IMR-90 (cell line): ENCODE measurements at regions not wholly inside any gene's neighbourhood (a gene's known extent, or its start where the extent isn't known, plus 50 kb on each side); places are given as distances from the start of the nearest gene placed in this dataset.

Experiments used
- ATAC-seq: fragments of 200-7000 bp; cut with Tn5 transposase; 2 replicates; pipeline ENCODE4 v1.9.1; 2020; ENCODE audit warnings: low read depth, mild to moderate bottlenecking, moderate library complexity
- BruUV-seq: library from RNA; stranded (reverse); fragments of 400-500 nt; replicated peaks from 2 replicates; lab custom pipeline; 2021; lab: Mats Ljungman, UMichigan
- CTCF ChIA-PET: fragments of 300-600 bp; formaldehyde crosslinking; extraction: SDS; loops from one replicate; lab custom pipeline; 2021; ENCODE audit warnings: antibody characterized with exemption; lab: Yijun Ruan, JAX
- POLR2A ChIA-PET: fragments of 300-600 bp; sonication (Branson Sonifier 250); formaldehyde crosslinking; loops from one replicate; lab custom pipeline; 2022; ENCODE audit warnings: antibody characterized with exemption; ENCODE audit not compliant: unreplicated experiment; lab: Charles Lee
- DNase-seq: peaks from one replicate; pipeline ENCODE4 v3.0.0; 2013
- H2AFZ ChIP-seq: replicated peaks from 2 replicates; pipeline ENCODE3; 2013; ENCODE audit warnings: low read length, mild to moderate bottlenecking; ENCODE audit not compliant: poor library complexity
- H2AK5ac ChIP-seq: 2 replicates; pipeline ENCODE4 v1.6.1; 2013; ENCODE audit warnings: low read depth, low read length, inconsistent platforms
- H2AK9ac ChIP-seq: replicated peaks from 2 replicates; pipeline ENCODE3; 2013; ENCODE audit warnings: mild to moderate bottlenecking, low read depth, low read length, moderate library complexity; ENCODE audit not compliant: poor library complexity
- H2BK120ac ChIP-seq: 2 replicates; pipeline ENCODE4 v1.6.1; 2013; ENCODE audit warnings: low read depth, low read length, inconsistent platforms
- H2BK15ac ChIP-seq: 3 replicates; pipeline ENCODE4 v1.6.1; 2013; ENCODE audit warnings: low read depth, low read length, inconsistent platforms
- H2BK20ac ChIP-seq: 2 replicates; pipeline ENCODE4 v1.6.1; 2013; ENCODE audit warnings: low read depth, mild to moderate bottlenecking, inconsistent platforms, low read length, moderate library complexity
- H2BK5ac ChIP-seq: 2 replicates; pipeline ENCODE4 v1.6.1; 2013; ENCODE audit warnings: mild to moderate bottlenecking, low read depth, low read length, inconsistent platforms; ENCODE audit not compliant: poor library complexity, severe bottlenecking
- H3K14ac ChIP-seq: replicated peaks from 2 replicates; pipeline ENCODE4 v1.6.1; 2013; ENCODE audit warnings: low read depth, low read length, inconsistent platforms
- H3K18ac ChIP-seq: 2 replicates; pipeline ENCODE4 v1.6.1; 2013; ENCODE audit warnings: low read depth, low read length, control low read depth
- H3K23ac ChIP-seq: 2 replicates; pipeline ENCODE4 v1.6.1; 2013; ENCODE audit warnings: low read depth, low read length, inconsistent platforms
- H3K27ac ChIP-seq: 2 replicates; pipeline ENCODE4 v1.5.1; 2013; ENCODE audit warnings: mild to moderate bottlenecking, control low read depth, low read length; ENCODE audit not compliant: insufficient read depth
- H3K27me3 ChIP-seq: 2 replicates; pipeline ENCODE4 v1.6.1; 2013; ENCODE audit warnings: low read length; ENCODE audit not compliant: control insufficient read depth, insufficient read depth
- H3K36me3 ChIP-seq: 2 replicates; pipeline ENCODE4 v1.6.1; 2013; ENCODE audit warnings: low read length, mixed read lengths; ENCODE audit not compliant: control insufficient read depth, insufficient read depth
- H3K4ac ChIP-seq: 2 replicates; pipeline ENCODE4 v1.6.1; 2013; ENCODE audit warnings: low read depth, low read length, inconsistent platforms
- H3K4me1 ChIP-seq: 2 replicates; pipeline ENCODE4 v1.6.1; 2013; ENCODE audit warnings: low read length, mixed read lengths; ENCODE audit not compliant: control insufficient read depth, insufficient read depth
- H3K4me2 ChIP-seq: 2 replicates; pipeline ENCODE4 v1.6.1; 2013; ENCODE audit warnings: low read depth, mild to moderate bottlenecking, control low read depth, low read length, moderate library complexity
- H3K4me3 ChIP-seq: 2 replicates; pipeline ENCODE4 v1.5.1; 2013; ENCODE audit warnings: low read depth, mild to moderate bottlenecking, control low read depth, low read length, moderate library complexity; ENCODE audit not compliant: insufficient read depth
- H3K56ac ChIP-seq: 2 replicates; pipeline ENCODE4 v1.6.1; 2013; ENCODE audit warnings: low read length, inconsistent platforms; ENCODE audit not compliant: insufficient read depth; ENCODE audit errors: extremely low read depth
- H3K79me1 ChIP-seq, 2 experiments: 2 replicates each; pipeline ENCODE4 v1.6.1; 2013; ENCODE audit warnings: low read length in 2 of 2, inconsistent platforms in 1 of 2, low read depth in 1 of 2
- H3K9ac ChIP-seq: 2 replicates; pipeline ENCODE4 v1.6.1; 2013; ENCODE audit warnings: low read depth, low read length, control low read depth
- H3K9me1 ChIP-seq: 2 replicates; pipeline ENCODE4 v1.6.1; 2013; ENCODE audit warnings: low read length, inconsistent platforms; ENCODE audit not compliant: insufficient read depth
- H3K9me3 ChIP-seq: 2 replicates; pipeline ENCODE4 v1.6.1; 2013; ENCODE audit warnings: low read length; ENCODE audit not compliant: control insufficient read depth, insufficient read depth
- H4K20me1 ChIP-seq: 2 replicates; pipeline ENCODE4 v1.6.1; 2013; ENCODE audit warnings: low read length, inconsistent platforms; ENCODE audit not compliant: insufficient read depth
- H4K5ac ChIP-seq: 2 replicates; pipeline ENCODE4 v1.6.1; 2013; ENCODE audit warnings: mild to moderate bottlenecking, low read depth, low read length, control low read depth
- H4K8ac ChIP-seq, 2 experiments: 2 replicates each; pipeline ENCODE4 v1.6.1; 2013; ENCODE audit warnings: low read depth in 2 of 2, low read length in 2 of 2, control low read depth in 1 of 2, inconsistent platforms in 1 of 2
- H4K91ac ChIP-seq: 2 replicates; pipeline ENCODE4 v1.6.1; 2013; ENCODE audit warnings: low read depth, low read length, inconsistent platforms; ENCODE audit not compliant: insufficient read depth
- BHLHE40 ChIP-seq: fragments of 150-350 bp; IDR thresholded peaks from 2 replicates; pipeline ENCODE4 v1.6.1; 2016; ENCODE audit warnings: mild to moderate bottlenecking, low read depth, low read length
- CEBPB ChIP-seq: IDR thresholded peaks from 2 replicates; pipeline ENCODE4 v1.6.1; 2012; ENCODE audit warnings: low read depth, low read length, improper control_type of control experiment
- CHD1 ChIP-seq: IDR thresholded peaks from 2 replicates; pipeline ENCODE4 v1.6.1; 2012; ENCODE audit warnings: low read depth, low read length, improper control_type of control experiment
- CTCF ChIP-seq: conservative IDR thresholded peaks from 2 replicates; pipeline ENCODE4 v1.5.1; 2012; ENCODE audit warnings: mild to moderate bottlenecking, low read depth, low read length, improper control_type of control experiment
- MAZ ChIP-seq: IDR thresholded peaks from 2 replicates; pipeline ENCODE4 v1.6.1; 2012; ENCODE audit warnings: low read depth, mild to moderate bottlenecking, low read length, improper control_type of control experiment, moderate library complexity, borderline replicate concordance
- POLR2A ChIP-seq: IDR thresholded peaks from 2 replicates; pipeline ENCODE4 v1.6.1; 2012; ENCODE audit warnings: mild to moderate bottlenecking, low read depth, low read length
- RAD21 ChIP-seq: IDR thresholded peaks from 2 replicates; pipeline ENCODE4 v1.6.1; 2012; ENCODE audit warnings: low read length, improper control_type of control experiment
- RCOR1 ChIP-seq: IDR thresholded peaks from 2 replicates; pipeline ENCODE4 v1.6.1; 2012; ENCODE audit warnings: mild to moderate bottlenecking, low read length, improper control_type of control experiment; ENCODE audit not compliant: insufficient replicate concordance
- RFX5 ChIP-seq: IDR thresholded peaks from 2 replicates; pipeline ENCODE4 v1.8.0; 2012; ENCODE audit warnings: low read depth, mild to moderate bottlenecking, low read length, moderate library complexity
- SMC3 ChIP-seq: fragments of 150-350 bp; IDR thresholded peaks from 2 replicates; pipeline ENCODE4 v1.6.1; 2016; ENCODE audit warnings: low read depth, mild to moderate bottlenecking, antibody characterized with exemption, low read length, moderate library complexity
- USF2 ChIP-seq: fragments of 150-350 bp; IDR thresholded peaks from 2 replicates; pipeline ENCODE4 v1.6.1; 2017; ENCODE audit warnings: mild to moderate bottlenecking, antibody characterized with exemption, low read length, low read depth
- WGBS, 2 experiments: methylation state at CpG; one replicate each; pipeline versions ENCODE4 v1.1.5 to v1.1.7; 2013; ENCODE audit warnings: missing lambda C conversion rate in 2 of 2; ENCODE audit not compliant: insufficient read length in 1 of 2; ENCODE audit errors: extremely low coverage in 2 of 2; 5-methylcytosine and 5-hydroxymethylcytosine counted together
- dilution Hi-C: fragments of 300-500 bp; cut with HindIII; formaldehyde crosslinking; loops from one replicate; pipeline ENCODE4 v1.14.3; 2018; ENCODE audit warnings: low sequenced_read_pairs; ENCODE audit not compliant: unreplicated experiment
- in situ Hi-C: fragments of 300-500 bp; cut with MboI; formaldehyde crosslinking; loops from 3 replicates; pipeline ENCODE4 v1.14.3; 2019; ENCODE audit warnings: low sequenced_read_pairs, inconsistent platforms, mixed read lengths
- intact Hi-C: fragments of 100-400 bp; cut with micrococcal nuclease; formaldehyde crosslinking; loops from 2 replicates; pipeline ENCODE4 v1.10.0; 2022
- TF ChIP-seq, protein P1 (sequence below): fragments of 150-350 bp; IDR thresholded peaks from 2 replicates; pipeline ENCODE4 v1.6.1; 2016; ENCODE audit warnings: low read depth, mild to moderate bottlenecking, low read length, moderate library complexity, borderline replicate concordance

GRCh38 chr2:9102861-9103662 lies 99.6 kb upstream of the MBOAT2 start (continued):
- TF ChIP-seq BHLHE40, result no peak

DNA sequence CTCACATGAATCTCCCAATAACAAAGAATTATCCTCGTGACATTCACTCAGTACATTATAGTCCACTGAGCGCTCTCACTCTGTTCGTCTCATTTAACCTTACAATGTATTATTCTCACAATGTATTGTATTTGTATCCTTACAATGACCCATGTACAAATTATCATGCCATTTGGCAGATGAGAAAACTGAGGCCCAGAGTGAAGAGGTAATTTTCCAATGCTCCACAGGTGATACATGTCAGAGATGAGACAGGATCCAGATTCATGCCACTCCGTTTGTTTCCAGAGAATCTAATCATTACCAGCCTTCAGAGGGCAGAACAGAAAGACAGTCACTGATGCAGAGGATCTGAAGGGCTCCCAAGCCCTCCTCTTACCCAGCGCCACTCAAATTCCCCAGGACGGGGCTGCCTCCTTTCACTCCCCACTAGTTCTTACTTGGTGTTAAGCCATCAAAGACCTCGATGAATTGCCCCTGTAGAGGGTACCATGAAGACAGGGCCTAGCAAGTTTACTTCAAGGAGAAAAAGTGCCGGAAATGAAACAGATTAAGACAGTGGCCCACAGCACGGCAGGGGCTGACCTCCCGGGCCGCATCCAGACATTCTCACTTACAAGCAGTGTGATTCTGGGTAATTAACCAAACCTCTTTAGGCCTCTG lies 98.4 kb upstream of the MBOAT2 start:
- Histone ChIP-seq H3K56ac (no peak overlapping the region), H2AFZ (no peak overlapping the region), H2AK5ac (no peak overlapping the region), H3K4me1 (peaks cover 11% of the 10 kb centered on the region), H3K27ac (no peak overlapping the region), H2BK5ac (no peak overlapping the region), H3K79me1 (no peaks in the 10 kb centered on the region), H3K9me1 (peaks cover 13% of the 10 kb centered on the region), H3K4me3 (no peak overlapping the region), H3K14ac (no peak overlapping the region), H3K36me3 (no peaks in the 10 kb centered on the region), H2BK20ac (no peak overlapping the region), H4K20me1 (no peaks in the 10 kb centered on the region), H3K4me2 (no peak overlapping the region), H3K18ac (no peak overlapping the region), H3K27me3 (no peaks in the 10 kb centered on the region), H4K5ac (no peak overlapping the region), H3K9ac (no peak overlapping the region), H3K9me3 (no peaks in the 10 kb centered on the region), H3K4ac (no peak overlapping the region), H3K23ac (no peak overlapping the region), H4K91ac (no peak overlapping the region), H4K8ac (no peak overlapping the region), H2BK15ac (no peak overlapping the region), H2AK9ac (no peak overlapping the region), H2BK120ac (no peak overlapping the region)
- in situ Hi-C loops, result no loop called here
- BruUV-seq, result no TSS peak
- ATAC-seq (no peak), DNase-seq (no peak)
- ChIA-PET CTCF (no interaction called here), POLR2A (no interaction called here)
- dilution Hi-C loops, result no loop called here
- 67% methylated on average over 3 of the region's 11 CpGs; no CpG with 5 or more reads in 1 of the 2 experiments for WGBS, 2 experiments
- intact Hi-C loops, result no loop called here
- no peak for TF ChIP-seq RCOR1
- TF ChIP-seq MAZ, result no peak
- TF ChIP-seq CHD1, result no peak
- no peak for TF ChIP-seq BHLHE40
- no peak for TF ChIP-seq USF2
- no peak for TF ChIP-seq RAD21
- TF ChIP-seq CTCF, result no peak
- no peak for TF ChIP-seq RFX5
- TF ChIP-seq SMC3, result no peak
- TF ChIP-seq, protein P1, sequence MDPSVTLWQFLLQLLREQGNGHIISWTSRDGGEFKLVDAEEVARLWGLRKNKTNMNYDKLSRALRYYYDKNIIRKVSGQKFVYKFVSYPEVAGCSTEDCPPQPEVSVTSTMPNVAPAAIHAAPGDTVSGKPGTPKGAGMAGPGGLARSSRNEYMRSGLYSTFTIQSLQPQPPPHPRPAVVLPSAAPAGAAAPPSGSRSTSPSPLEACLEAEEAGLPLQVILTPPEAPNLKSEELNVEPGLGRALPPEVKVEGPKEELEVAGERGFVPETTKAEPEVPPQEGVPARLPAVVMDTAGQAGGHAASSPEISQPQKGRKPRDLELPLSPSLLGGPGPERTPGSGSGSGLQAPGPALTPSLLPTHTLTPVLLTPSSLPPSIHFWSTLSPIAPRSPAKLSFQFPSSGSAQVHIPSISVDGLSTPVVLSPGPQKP, result no peak
- no peak for TF ChIP-seq POLR2A
- TF ChIP-seq CEBPB, result no peak
